Ishikawa (cell line): ENCODE measurements at regions not wholly inside any gene's neighbourhood (a gene's known extent, or its start where the extent isn't known, plus 50 kb on each side); places are given as distances from the start of the nearest gene placed in this dataset.

Experiments
- CEBPB ChIP-seq: IDR thresholded peaks from 2 replicates; pipeline ENCODE4 v1.6.1; 2012
- CREB1 ChIP-seq: IDR thresholded peaks from 2 replicates; pipeline ENCODE4 v1.6.1; 2012; ENCODE audit warnings: low read depth
- EGR1 ChIP-seq: IDR thresholded peaks from 2 replicates; pipeline ENCODE4 v1.6.1; 2012
- EP300 ChIP-seq: IDR thresholded peaks from 2 replicates; pipeline ENCODE4 v1.6.1; 2012; ENCODE audit warnings: borderline replicate concordance
- FOXM1 ChIP-seq: IDR thresholded peaks from 2 replicates; pipeline ENCODE4 v1.6.1; 2012; ENCODE audit warnings: low read depth, borderline replicate concordance
- MAX ChIP-seq: IDR thresholded peaks from 2 replicates; pipeline ENCODE4 v1.6.1; 2012
- NFIC ChIP-seq: IDR thresholded peaks from 2 replicates; pipeline ENCODE4 v1.6.1; 2012
- RAD21 ChIP-seq: IDR thresholded peaks from 2 replicates; pipeline ENCODE4 v1.6.1; 2012; ENCODE audit warnings: low read depth
- REST ChIP-seq: IDR thresholded peaks from 2 replicates; pipeline ENCODE4 v1.6.1; 2012; ENCODE audit warnings: low read depth, mild to moderate bottlenecking
- TAF1 ChIP-seq: IDR thresholded peaks from 2 replicates; pipeline ENCODE4 v1.6.1; 2012; ENCODE audit warnings: low read depth, mild to moderate bottlenecking
- TCF12 ChIP-seq: IDR thresholded peaks from 2 replicates; pipeline ENCODE4 v1.6.1; 2012; ENCODE audit warnings: low read depth
- TEAD4 ChIP-seq: IDR thresholded peaks from 2 replicates; pipeline ENCODE4 v1.6.1; 2012
- USF1 ChIP-seq: IDR thresholded peaks from 2 replicates; pipeline ENCODE4 v1.6.1; 2012
- YY1 ChIP-seq: IDR thresholded peaks from 2 replicates; pipeline ENCODE4 v1.6.1; 2012; ENCODE audit warnings: low read depth
- ZBTB7A ChIP-seq: IDR thresholded peaks from 2 replicates; pipeline ENCODE4 v1.6.1; 2012; ENCODE audit warnings: low read depth

GRCh38 chr18:29928081-29928480 lies 1114.5 kb downstream of the DSC3 start:
- no peak for TF ChIP-seq MAX
- no peak for TF ChIP-seq ZBTB7A
- no peak for TF ChIP-seq TEAD4
- no peak for TF ChIP-seq TAF1

GRCh38 chr18:29925566-29925965 lies 1117.0 kb downstream of the DSC3 start:
- no peak for TF ChIP-seq RAD21
- no peak for TF ChIP-seq CEBPB
- no peak for TF ChIP-seq TEAD4
- TF ChIP-seq NFIC = no peak
- no peak for TF ChIP-seq ZBTB7A
- TF ChIP-seq USF1 = no peak
- TF ChIP-seq CREB1 = no peak
- no peak for TF ChIP-seq REST
- TF ChIP-seq EGR1 = no peak
- no peak for TF ChIP-seq EP300

GRCh38 chr18:29912351-29912750 lies 1130.2 kb downstream of the DSC3 start:
- no peak for TF ChIP-seq ZBTB7A
- TF ChIP-seq EGR1 = no peak
- TF ChIP-seq CREB1 = no peak
- no peak for TF ChIP-seq TEAD4
- TF ChIP-seq TAF1 = no peak
- TF ChIP-seq NFIC = no peak
- no peak for TF ChIP-seq MAX
- TF ChIP-seq USF1 = no peak
- no peak for TF ChIP-seq CEBPB
- no peak for TF ChIP-seq RAD21
- TF ChIP-seq FOXM1 = no peak
- TF ChIP-seq TCF12 = no peak
- TF ChIP-seq YY1 = no peak
- no peak for TF ChIP-seq EP300
- no peak for TF ChIP-seq REST

- TF ChIP-seq NFIC = no peak
- TF ChIP-seq TAF1 = no peak
- TF ChIP-seq RAD21 = peak; percentile 44
- TF ChIP-seq EGR1 = no peak
- no peak for TF ChIP-seq EP300
These were observed 1149.5 kb downstream of the DSC3 start for GRCh38 chr18:29892960-29893558.

GRCh38 chr18:29883114-29883513 lies 1159.4 kb downstream of the DSC3 start:
- TF ChIP-seq CEBPB = no peak
- no peak for TF ChIP-seq REST

GRCh38 chr18:29882620-29883019 lies 1159.9 kb downstream of the DSC3 start:
- TF ChIP-seq TCF12 = no peak
- TF ChIP-seq TAF1 = no peak
- no peak for TF ChIP-seq CREB1
- no peak for TF ChIP-seq TEAD4
- no peak for TF ChIP-seq RAD21
- no peak for TF ChIP-seq ZBTB7A
- TF ChIP-seq EP300 = no peak
- no peak for TF ChIP-seq USF1
- TF ChIP-seq YY1 = no peak
- no peak for TF ChIP-seq CEBPB
- TF ChIP-seq FOXM1 = no peak
- no peak for TF ChIP-seq MAX
- no peak for TF ChIP-seq EGR1
- TF ChIP-seq REST = no peak
- TF ChIP-seq NFIC = no peak
